A549 (cell line): ENCODE measurements at regions not wholly inside any gene's neighbourhood (a gene's known extent, or its start where the extent isn't known, plus 50 kb on each side); places are given as distances from the start of the nearest gene placed in this dataset.

Source experiments
- ATAC-seq, 2 experiments: fragments of 200-7000 bp in 1 of 2; fragments of >200 bp in 1 of 2; cut with Nextera tagmentation in 1 of 2; cut with Tn5 transposase in 1 of 2; 3 replicates each; pipeline versions ENCODE4 v1.8.0 to v1.9.1; 2018 to 2020; ENCODE audit warnings: mild to moderate bottlenecking in 1 of 2, moderate library complexity in 1 of 2
- CTCF ChIA-PET: fragments of 300-600 bp; sonication (Branson Sonifier 250); formaldehyde crosslinking; extraction: SDS; loops from one replicate; lab custom pipeline; 2021; ENCODE audit warnings: antibody characterized with exemption, inconsistent platforms; lab: Yijun Ruan, JAX
- POLR2A ChIA-PET: fragments of 350-600 bp; formaldehyde crosslinking; extraction: SDS; loops from one replicate; lab custom pipeline; 2021; ENCODE audit warnings: antibody characterized with exemption, inconsistent platforms; lab: Yijun Ruan, JAX
- DNase-seq, 2 experiments: peaks; one replicate each; pipeline versions ENCODE4 v3.0.0 to v3.0.0-alpha.2; 2011 to 2016; ENCODE audit warnings: low read depth in 1 of 2, low spot score in 1 of 2
- FAIRE-seq: peaks from 2 replicates; lab custom pipeline; 2011; peaks lifted over from hg19 to GRCh38; lab: Jason Lieb, UNC
- H3K27ac ChIP-seq, 2 experiments: fragments of >200 bp; sonication (Bioruptor Twin); formaldehyde crosslinking; 3 replicates each; pipeline ENCODE4 v1.5.1; 2016 to 2017
- H3K4me1 ChIP-seq: fragments of >200 bp; sonication (Bioruptor Twin); formaldehyde crosslinking; 3 replicates; pipeline ENCODE4 v1.6.1; 2016
- H3K4me2 ChIP-seq: fragments of >200 bp; sonication (Bioruptor Twin); formaldehyde crosslinking; 3 replicates; pipeline ENCODE4 v1.6.1; 2016
- H3K4me3 ChIP-seq: fragments of >200 bp; sonication (Bioruptor Twin); formaldehyde crosslinking; 3 replicates; pipeline ENCODE4 v1.5.1; 2016
- H3K9me3 ChIP-seq: fragments of >200 bp; sonication (Bioruptor Twin); formaldehyde crosslinking; 3 replicates; pipeline ENCODE4 v1.6.1; 2016
- BHLHE40 ChIP-seq: IDR thresholded peaks from 2 replicates; pipeline ENCODE4 v1.6.1; 2012; ENCODE audit warnings: low read depth, low read length, inconsistent platforms
- CEBPB ChIP-seq, 2 experiments: fragments of >200 bp in 1 of 2; sonication (Bioruptor Twin) in 1 of 2; formaldehyde crosslinking in 1 of 2; IDR thresholded peaks; 2 replicates each; pipeline ENCODE4 v1.6.1; 2012 to 2016
- CTCF ChIP-seq: fragments of >200 bp; sonication (Bioruptor Twin); formaldehyde crosslinking; IDR thresholded peaks from 3 replicates; pipeline ENCODE4 v1.5.1; 2016
- EHF ChIP-seq: fragments of 250-450 bp; sonication (Bioruptor Pico); IDR thresholded peaks from 2 replicates; pipeline ENCODE4 v1.5.0; 2020; ENCODE audit warnings: mild to moderate bottlenecking
- EHMT2 ChIP-seq: fragments of 200-600 bp; sonication (generic); IDR thresholded peaks from 2 replicates; pipeline ENCODE4 v1.6.1; 2016; ENCODE audit warnings: antibody characterized with exemption, low read depth, mild to moderate bottlenecking, moderate library complexity
- ESRRA ChIP-seq: fragments of 150-350 bp; IDR thresholded peaks from 2 replicates; pipeline ENCODE4 v1.6.1; 2014; ENCODE audit warnings: mild to moderate bottlenecking, low read length, borderline replicate concordance
- HDAC2 ChIP-seq: fragments of 200-600 bp; sonication (generic); IDR thresholded peaks from 2 replicates; pipeline ENCODE4 v1.6.1; 2016
- HOXB13 ChIP-seq: fragments of 250-450 bp; sonication (Bioruptor Pico); IDR thresholded peaks from 2 replicates; pipeline ENCODE4 v1.5.0; 2020; ENCODE audit warnings: low read depth, mild to moderate bottlenecking, moderate library complexity
- JUN ChIP-seq, 2 experiments: fragments of >200 bp; sonication (Bioruptor Twin); formaldehyde crosslinking; IDR thresholded peaks; 2 replicates in 1 of 2; 3 replicates in 1 of 2; pipeline ENCODE4 v1.6.1; 2016 to 2017
- KDM1A ChIP-seq: fragments of 200-600 bp; sonication (generic); IDR thresholded peaks from 2 replicates; pipeline ENCODE4 v1.6.1; 2016; ENCODE audit warnings: low read depth, mild to moderate bottlenecking
- KDM5A ChIP-seq: fragments of 200-600 bp; sonication (generic); IDR thresholded peaks from 2 replicates; pipeline ENCODE4 v1.6.1; 2016; ENCODE audit warnings: antibody characterized with exemption, mild to moderate bottlenecking
- MAZ ChIP-seq: fragments of 150-350 bp; IDR thresholded peaks from 2 replicates; pipeline ENCODE4 v1.6.1; 2014; ENCODE audit warnings: antibody characterized with exemption, low read depth, low read length, borderline replicate concordance
- MYC ChIP-seq: IDR thresholded peaks from 2 replicates; pipeline ENCODE4 v1.6.1; 2012; ENCODE audit warnings: mild to moderate bottlenecking, inconsistent platforms, low read length, improper control_type of control experiment, borderline replicate concordance
- NFE2L2 ChIP-seq: fragments of 150-350 bp; conservative IDR thresholded peaks from 2 replicates; pipeline ENCODE4 v1.6.1; 2014; ENCODE audit warnings: low read length
- POLR2A ChIP-seq: IDR thresholded peaks from 2 replicates; pipeline ENCODE4 v1.6.1; 2012; ENCODE audit warnings: mild to moderate bottlenecking, low read length
- RARB ChIP-seq: fragments of 250-450 bp; sonication (Bioruptor Pico); IDR thresholded peaks from 2 replicates; pipeline ENCODE4 v1.8.0; 2021; ENCODE audit warnings: mild to moderate bottlenecking, moderate library complexity
- RNF2 ChIP-seq: fragments of 200-600 bp; sonication (generic); IDR thresholded peaks from 2 replicates; pipeline ENCODE4 v1.6.1; 2016; ENCODE audit warnings: low read depth, mild to moderate bottlenecking, antibody characterized with exemption, moderate library complexity, borderline replicate concordance
- TFCP2L1 ChIP-seq: fragments of 250-450 bp; sonication (Bioruptor Pico); IDR thresholded peaks from 2 replicates; pipeline ENCODE4 v1.5.0; 2021; ENCODE audit warnings: mild to moderate bottlenecking
- ZC3H11A ChIP-seq: fragments of 450-650 bp; IDR thresholded peaks from 2 replicates; pipeline ENCODE4 v1.6.1; 2014; ENCODE audit warnings: antibody characterized with exemption, mild to moderate bottlenecking
- ZFP36 ChIP-seq: fragments of 450-650 bp; IDR thresholded peaks from 2 replicates; pipeline ENCODE4 v1.6.1; 2014; ENCODE audit warnings: borderline replicate concordance; ENCODE audit not compliant: partially characterized antibody
- ZNF302 ChIP-seq: fragments of 250-450 bp; sonication (Bioruptor Pico); IDR thresholded peaks from 2 replicates; pipeline ENCODE4 v1.9.0; 2021; ENCODE audit warnings: inconsistent platforms, mild to moderate bottlenecking, moderate library complexity
- WGBS: methylation state at CpG from one replicate; pipeline ENCODE4 v1.1.6; 2017; ENCODE audit errors: missing lambda C conversion rate; 5-methylcytosine and 5-hydroxymethylcytosine counted together
- TF ChIP-seq, protein P1 (sequence below): fragments of 200-600 bp; sonication (generic); IDR thresholded peaks from 2 replicates; pipeline ENCODE4 v1.6.1; 2016; ENCODE audit warnings: antibody characterized with exemption, mild to moderate bottlenecking, moderate library complexity
- TF ChIP-seq, protein P2 (sequence below): fragments of >200 bp; sonication (Bioruptor Twin); formaldehyde crosslinking; IDR thresholded peaks from 2 replicates; pipeline ENCODE4 v1.6.1; 2016
- TF ChIP-seq, protein P3 (sequence below): fragments of 450-650 bp; IDR thresholded peaks from 2 replicates; pipeline ENCODE4 v1.6.1; 2014; ENCODE audit warnings: antibody characterized with exemption
- TF ChIP-seq, protein P4 (sequence below): fragments of 250-450 bp; sonication (Bioruptor Pico); IDR thresholded peaks from 2 replicates; pipeline ENCODE4 v1.5.0; 2021; ENCODE audit warnings: mild to moderate bottlenecking, moderate library complexity, borderline replicate concordance

GRCh38 chr3:146974001-146974400, 368.9 kb upstream of the PLSCR5 start:
- TF ChIP-seq BHLHE40 (no peak), KDM1A (no peak), HOXB13 (CRISPR knock-in tag) (no peak), EHMT2 (no peak), CEBPB (IDR thresholded peaks at IDR 0.05) (no peak), MYC (no peak), CTCF (no peak), ZNF302 (CRISPR knock-in tag) (no peak), ZC3H11A (no peak), HDAC2 (no peak), ZFP36 (no peak), RARB (CRISPR knock-in tag) (no peak), ESRRA (no peak), MAZ (no peak), EHF (no peak), POLR2A (no peak), NFE2L2 (no peak)
- TF ChIP-seq, protein P1, sequence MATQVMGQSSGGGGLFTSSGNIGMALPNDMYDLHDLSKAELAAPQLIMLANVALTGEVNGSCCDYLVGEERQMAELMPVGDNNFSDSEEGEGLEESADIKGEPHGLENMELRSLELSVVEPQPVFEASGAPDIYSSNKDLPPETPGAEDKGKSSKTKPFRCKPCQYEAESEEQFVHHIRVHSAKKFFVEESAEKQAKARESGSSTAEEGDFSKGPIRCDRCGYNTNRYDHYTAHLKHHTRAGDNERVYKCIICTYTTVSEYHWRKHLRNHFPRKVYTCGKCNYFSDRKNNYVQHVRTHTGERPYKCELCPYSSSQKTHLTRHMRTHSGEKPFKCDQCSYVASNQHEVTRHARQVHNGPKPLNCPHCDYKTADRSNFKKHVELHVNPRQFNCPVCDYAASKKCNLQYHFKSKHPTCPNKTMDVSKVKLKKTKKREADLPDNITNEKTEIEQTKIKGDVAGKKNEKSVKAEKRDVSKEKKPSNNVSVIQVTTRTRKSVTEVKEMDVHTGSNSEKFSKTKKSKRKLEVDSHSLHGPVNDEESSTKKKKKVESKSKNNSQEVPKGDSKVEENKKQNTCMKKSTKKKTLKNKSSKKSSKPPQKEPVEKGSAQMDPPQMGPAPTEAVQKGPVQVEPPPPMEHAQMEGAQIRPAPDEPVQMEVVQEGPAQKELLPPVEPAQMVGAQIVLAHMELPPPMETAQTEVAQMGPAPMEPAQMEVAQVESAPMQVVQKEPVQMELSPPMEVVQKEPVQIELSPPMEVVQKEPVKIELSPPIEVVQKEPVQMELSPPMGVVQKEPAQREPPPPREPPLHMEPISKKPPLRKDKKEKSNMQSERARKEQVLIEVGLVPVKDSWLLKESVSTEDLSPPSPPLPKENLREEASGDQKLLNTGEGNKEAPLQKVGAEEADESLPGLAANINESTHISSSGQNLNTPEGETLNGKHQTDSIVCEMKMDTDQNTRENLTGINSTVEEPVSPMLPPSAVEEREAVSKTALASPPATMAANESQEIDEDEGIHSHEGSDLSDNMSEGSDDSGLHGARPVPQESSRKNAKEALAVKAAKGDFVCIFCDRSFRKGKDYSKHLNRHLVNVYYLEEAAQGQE: no peak
- TF ChIP-seq, protein P2, sequence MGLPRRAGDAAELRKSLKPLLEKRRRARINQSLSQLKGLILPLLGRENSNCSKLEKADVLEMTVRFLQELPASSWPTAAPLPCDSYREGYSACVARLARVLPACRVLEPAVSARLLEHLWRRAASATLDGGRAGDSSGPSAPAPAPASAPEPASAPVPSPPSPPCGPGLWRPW: no peak
- TF ChIP-seq, protein P3, sequence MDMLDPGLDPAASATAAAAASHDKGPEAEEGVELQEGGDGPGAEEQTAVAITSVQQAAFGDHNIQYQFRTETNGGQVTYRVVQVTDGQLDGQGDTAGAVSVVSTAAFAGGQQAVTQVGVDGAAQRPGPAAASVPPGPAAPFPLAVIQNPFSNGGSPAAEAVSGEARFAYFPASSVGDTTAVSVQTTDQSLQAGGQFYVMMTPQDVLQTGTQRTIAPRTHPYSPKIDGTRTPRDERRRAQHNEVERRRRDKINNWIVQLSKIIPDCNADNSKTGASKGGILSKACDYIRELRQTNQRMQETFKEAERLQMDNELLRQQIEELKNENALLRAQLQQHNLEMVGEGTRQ: no peak
- no peaks in the 10 kb centered on the region for H3K9me3 ChIP-seq
- H3K4me1 ChIP-seq: no peaks in the 10 kb centered on the region
- no peak overlapping the region for H3K27ac ChIP-seq
- ChIA-PET CTCF (no interaction called here), POLR2A (no interaction called here)
- no peak overlapping the region for H3K4me3 ChIP-seq
- WGBS: 37% methylated on average over 4 of the region's 4 CpGs
- FAIRE-seq (no peak), DNase-seq (no peak), ATAC-seq (no peak)
- H3K4me2 ChIP-seq: no peak overlapping the region

- Histone ChIP-seq H3K9me3 (no peaks in the 10 kb centered on the region), H3K4me2 (no peak overlapping the region), H3K27ac (no peak overlapping the region), H3K4me1 (no peaks in the 10 kb centered on the region), H3K4me3 (no peak overlapping the region)
- 23% methylated on average over 1 of the region's 1 CpG for WGBS
- TF ChIP-seq KDM1A: no peak
- ATAC-seq (no peak), FAIRE-seq (no peak), DNase-seq (no peak)
- CTCF ChIA-PET: no interaction called here
- POLR2A ChIA-PET: no interaction called here
These were observed 367.6 kb upstream of the PLSCR5 start for GRCh38 chr3:146972726-146973125.

DNA sequence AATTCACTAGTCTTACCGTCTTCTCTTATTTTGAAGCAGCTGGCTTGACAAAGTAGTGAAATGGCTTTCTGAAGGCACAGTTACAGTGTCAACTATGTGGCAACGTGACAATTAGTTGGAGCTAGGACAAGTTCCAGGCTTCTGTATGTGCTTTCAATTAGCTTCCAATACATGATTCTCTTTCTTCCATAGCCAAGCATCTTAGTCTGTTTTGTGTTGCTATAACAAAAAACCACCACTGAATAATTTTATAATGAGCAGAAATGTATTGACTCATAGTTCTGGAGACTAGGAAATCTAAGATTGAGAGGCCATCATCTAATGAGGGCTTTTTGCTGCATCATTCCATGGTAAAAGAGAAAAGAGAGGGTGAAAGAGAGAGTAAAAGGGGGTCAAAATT, 365.1 kb upstream of the PLSCR5 start:
- H3K4me3 ChIP-seq: no peak overlapping the region
- POLR2A ChIA-PET: no interaction called here
- no peak for TF ChIP-seq ZNF302 (CRISPR knock-in tag)
- no peak for TF ChIP-seq NFE2L2
- no peak for TF ChIP-seq KDM5A
- TF ChIP-seq TFCP2L1: no peak
- TF ChIP-seq, protein P4, sequence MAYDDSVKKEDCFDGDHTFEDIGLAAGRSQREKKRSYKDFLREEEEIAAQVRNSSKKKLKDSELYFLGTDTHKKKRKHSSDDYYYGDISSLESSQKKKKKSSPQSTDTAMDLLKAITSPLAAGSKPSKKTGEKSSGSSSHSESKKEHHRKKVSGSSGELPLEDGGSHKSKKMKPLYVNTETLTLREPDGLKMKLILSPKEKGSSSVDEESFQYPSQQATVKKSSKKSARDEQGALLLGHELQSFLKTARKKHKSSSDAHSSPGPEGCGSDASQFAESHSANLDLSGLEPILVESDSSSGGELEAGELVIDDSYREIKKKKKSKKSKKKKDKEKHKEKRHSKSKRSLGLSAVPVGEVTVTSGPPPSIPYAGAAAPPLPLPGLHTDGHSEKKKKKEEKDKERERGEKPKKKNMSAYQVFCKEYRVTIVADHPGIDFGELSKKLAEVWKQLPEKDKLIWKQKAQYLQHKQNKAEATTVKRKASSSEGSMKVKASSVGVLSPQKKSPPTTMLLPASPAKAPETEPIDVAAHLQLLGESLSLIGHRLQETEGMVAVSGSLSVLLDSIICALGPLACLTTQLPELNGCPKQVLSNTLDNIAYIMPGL (CRISPR knock-in tag): no peak
- TF ChIP-seq HDAC2: no peak
- no peak for TF ChIP-seq JUN (IDR thresholded peaks at IDR 0.05)
- no peak for TF ChIP-seq CEBPB (IDR thresholded peaks at IDR 0.05)
- TF ChIP-seq RNF2: no peak
- no peaks in the 10 kb centered on the region for H3K4me1 ChIP-seq
- DNase-seq (no peak), FAIRE-seq (no peak), ATAC-seq (no peak)
- CTCF ChIA-PET: no interaction called here
- H3K4me2 ChIP-seq: no peak overlapping the region
- no peaks in the 10 kb centered on the region for H3K9me3 ChIP-seq
- 25% methylated on average over 2 of the region's 2 CpGs for WGBS
- H3K27ac ChIP-seq: no peak overlapping the region
